Stimulated activated CD4-positive, alpha-beta T cell treated with anti-CD3 and anti-CD28 coated beads, Interleukin-12 subunit alpha, Interleukin-12 subunit beta, amount 100 ng/mL, for 4 hours (primary cell): ENCODE measurements at regions not wholly inside any gene's neighbourhood (a gene's known extent, or its start where the extent isn't known, plus 50 kb on each side); places are given as distances from the start of the nearest gene placed in this dataset.
"Not testable (repeated sequence)": the region's sequence is repeated elsewhere in the genome, so short reads cannot be mapped to it uniquely, and the experiment has no call there.

Source experiments
- DNase-seq: peaks from one replicate; pipeline ENCODE4 v3.0.0-alpha.2; 2020

- DNase-seq, result peak; percentile 8
These were observed 88.4 kb upstream of the ZNF492 start for GRCh38 chr19:22545751-22546150.

GRCh38 chr19:22533761-22534160 is 100.4 kb upstream of the ZNF492 start:
- no peak for DNase-seq

GRCh38 chr19:22532388-22533300 is 101.5 kb upstream of the ZNF492 start:
- no peak for DNase-seq

- no peak for DNase-seq
These were observed 104.1 kb upstream of the ZNF492 start for GRCh38 chr19:22530042-22530441.

- DNase-seq, result no peak
These were observed 105.2 kb upstream of the ZNF492 start for GRCh38 chr19:22528956-22529355.

- DNase-seq, result no peak
These were observed 105.4 kb upstream of the ZNF98 start for GRCh38 chr19:22527554-22527953.

- DNase-seq, result no peak
These were observed 104.6 kb upstream of the ZNF98 start for GRCh38 chr19:22526661-22527272.

- no peak for DNase-seq
These were observed 101.8 kb upstream of the ZNF98 start for GRCh38 chr19:22523940-22524339.

- not testable (repeated sequence) for DNase-seq
These were observed 97.4 kb upstream of the ZNF98 start for GRCh38 chr19:22519562-22519961.

GRCh38 chr19:22519152-22519551 is 97.0 kb upstream of the ZNF98 start:
- DNase-seq, result no peak

GRCh38 chr19:22517496-22518411 is 95.6 kb upstream of the ZNF98 start:
- no peak for DNase-seq

- no peak for DNase-seq
These were observed 93.3 kb upstream of the ZNF98 start for GRCh38 chr19:22515435-22515834.

- no peak for DNase-seq
These were observed 81.4 kb upstream of the ZNF98 start for GRCh38 chr19:22503524-22503923.

GRCh38 chr19:22502766-22503165 is 80.6 kb upstream of the ZNF98 start:
- DNase-seq, result no peak

GRCh38 chr19:22498831-22499430 is 76.8 kb upstream of the ZNF98 start:
- DNase-seq, result not testable (repeated sequence)

- no peak for DNase-seq
These were observed 69.6 kb upstream of the ZNF98 start for GRCh38 chr19:22491746-22492145.

- DNase-seq, result not testable (repeated sequence)
These were observed 61.4 kb upstream of the ZNF98 start for GRCh38 chr19:22483514-22483913.

- DNase-seq, result no peak
These were observed 50.1 kb upstream of the ZNF98 start for GRCh38 chr19:22472180-22472637.
